Heart left ventricle (tissue), 16 donors: ENCODE measurements at regions not wholly inside any gene's neighbourhood (a gene's known extent, or its start where the extent isn't known, plus 50 kb on each side); places are given as distances from the start of the nearest gene placed in this dataset.

Experiments
- ATAC-seq, 4 donors: fragments of 200-7000 bp; cut with Tn5 transposase; one replicate each; pipeline ENCODE4 v1.9.1; 2020 to 2022; ENCODE audit warnings: moderate library complexity in 4 of 4, mild to moderate bottlenecking in 3 of 4, moderate number of reproducible peaks in 1 of 4
- DNase-seq, 5 donors: peaks; one replicate each; pipeline ENCODE4 v3.0.0-alpha.2; 2020
- H3K27ac ChIP-seq, 12 donors: fragments of 200-600 bp; sonication (generic) in 4 of 12; one replicate each; pipeline versions ENCODE4 v1.5.0 to v1.8.0; 2016 to 2022; ENCODE audit warnings: mild to moderate bottlenecking in 2 of 12
- H3K27me3 ChIP-seq, 9 donors: fragments of 200-600 bp; sonication (generic) in 2 of 9; one replicate each; pipeline versions ENCODE4 v1.5.1 to v1.8.0; 2016 to 2022; ENCODE audit warnings: mild to moderate bottlenecking in 3 of 9
- H3K36me3 ChIP-seq, 9 donors: fragments of 200-600 bp; sonication (generic) in 2 of 9; one replicate each; pipeline versions ENCODE4 v1.5.0 to v1.8.0; 2018 to 2022; ENCODE audit warnings: mild to moderate bottlenecking in 2 of 9
- H3K4me1 ChIP-seq, 12 donors: fragments of 200-600 bp; sonication (generic) in 4 of 12; one replicate each; pipeline versions ENCODE4 v1.5.0 to v1.8.0; 2016 to 2022; ENCODE audit warnings: mild to moderate bottlenecking in 3 of 12
- H3K4me3 ChIP-seq, 12 donors: fragments of 200-600 bp; sonication (generic) in 4 of 12; one replicate each; pipeline versions ENCODE4 v1.5.0 to v1.8.0; 2017 to 2022; ENCODE audit warnings: mild to moderate bottlenecking in 9 of 12, moderate library complexity in 4 of 12
- H3K9me3 ChIP-seq, 12 donors: fragments of 200-600 bp; sonication (generic) in 4 of 12; one replicate each; pipeline versions ENCODE4 v1.5.0 to v1.8.0; 2016 to 2022; ENCODE audit warnings: mild to moderate bottlenecking in 1 of 12
- CTCF ChIP-seq, 12 donors: fragments of 200-600 bp; sonication (generic) in 4 of 12; IDR thresholded peaks; one replicate each; pipeline versions ENCODE4 v1.5.0 to v1.8.0; 2018 to 2022; ENCODE audit warnings: antibody characterized with exemption in 12 of 12, mild to moderate bottlenecking in 5 of 12
- POLR2A ChIP-seq, 2 donors: fragments of 450-650 bp; IDR thresholded peaks; one replicate each; pipeline ENCODE4 v1.6.1; 2017; ENCODE audit warnings: antibody characterized with exemption in 2 of 2, mild to moderate bottlenecking in 2 of 2, moderate library complexity in 2 of 2
- WGBS, 4 donors: extraction: QIAGEN DNeasy Blood & Tissue Kit in 2 of 4; methylation state at CpG; one replicate each; pipeline versions ENCODE4 v1.1.5 to v1.1.7; 2013 to 2018; 5-methylcytosine and 5-hydroxymethylcytosine counted together
- intact Hi-C, 10 donors: fragments of 100-400 bp; cut with DNase I; formaldehyde crosslinking; loops; one replicate each; pipeline versions ENCODE4 v1.11.1 to v1.14.2; 2022
- donor health status: ischemic (EF 13 %, LVEDD 7.1; RV severe dilation, severe dysfunction).
- donor health status: healthy with polysubstance abuse.
- donor health status: DM: no; HTN: yes; CAD: no.
- donor health status: DM: no; HTN: no; CAD: no.
- donor health status: ischemic (EF 25% LVEDD 6.9; RV normal size, moderate dysfunction).
- donor health status: ischemic (EF 25% LVEDD 5.7; RV mildly dilated, moderate dysfunction).
- donor health status: healthy.
- donor health status: DM: yes; HTN: yes; CAD: no.
- donor health status: ischemic (EF 35%, LVEDD 5.7; RV mildly dilated, moderate dysfunction).
- donor health status: nonischemic (EF 11% LVEDD 7.7; RV severe dilation, severe dysfunction).
- donor health status: DM: yes; HTN: yes; CAD: no.
- donor health status: PGD.
- donor health status: ischemic (EF 29% LVEDD 5.4; RV normal size, mild dysfunction).
- donor health status: nonischemic (EF 23%, LVEDD 6.1; RV moderate dilation, normal function).

- no peaks in the 10 kb centered on the region for H3K36me3 ChIP-seq
- ATAC-seq (no peak), DNase-seq (no peak)
- WGBS, 4 donors: 58 to 92% (median 81%) methylated on average over 6 of the region's 6 CpGs
- TF ChIP-seq CTCF (IDR thresholded peaks at IDR 0.05) (no peak), POLR2A (IDR thresholded peaks at IDR 0.05) (no peak)
- intact Hi-C loops: no loop called here
- H3K9me3 ChIP-seq: no peaks in the 10 kb centered on the region
- peaks cover 0 to 28% (median 9%) of the 10 kb centered on the region in 12 donors for H3K4me1 ChIP-seq
- no peak overlapping the region for H3K27ac ChIP-seq
- no peak overlapping the region for H3K4me3 ChIP-seq
- peaks cover 0 to 7% (median 0%) of the 10 kb centered on the region in 9 donors for H3K27me3 ChIP-seq
Measured at GRCh38 chr13:109695402-109696190, 90.8 kb downstream of the IRS2 start.

- H3K27ac ChIP-seq: no peak overlapping the region
- 94 to 100% (median 96%) methylated on average over 4 of the region's 4 CpGs for WGBS, 4 donors
- H3K4me1 ChIP-seq: peaks cover 0 to 22% (median 6%) of the 10 kb centered on the region in 12 donors
- intact Hi-C loops: no loop called here
- no peak overlapping the region for H3K4me3 ChIP-seq
- no peak for TF ChIP-seq CTCF (IDR thresholded peaks at IDR 0.05)
- TF ChIP-seq POLR2A (IDR thresholded peaks at IDR 0.05): no peak
- no peaks in the 10 kb centered on the region for H3K9me3 ChIP-seq
- ATAC-seq (no peak), DNase-seq (no peak)
- peaks cover 0 to 11% (median 0%) of the 10 kb centered on the region in 9 donors for H3K27me3 ChIP-seq
- no peaks in the 10 kb centered on the region for H3K36me3 ChIP-seq
Measured at GRCh38 chr13:109694972-109695371, 91.4 kb downstream of the IRS2 start.

GRCh38 chr13:109693213-109693612, 93.2 kb downstream of the IRS2 start:
- TF ChIP-seq POLR2A (IDR thresholded peaks at IDR 0.05) (no peak), CTCF (IDR thresholded peaks at IDR 0.05) (no peak)
- peaks cover 0 to 4% (median 0%) of the 10 kb centered on the region in 12 donors for H3K4me1 ChIP-seq
- no peak for ATAC-seq
- no peak for DNase-seq
- no peaks in the 10 kb centered on the region for H3K9me3 ChIP-seq
- no peak overlapping the region for H3K27ac ChIP-seq
- peaks cover 0 to 11% (median 0%) of the 10 kb centered on the region in 9 donors for H3K27me3 ChIP-seq
- no peak overlapping the region for H3K4me3 ChIP-seq
- WGBS, 4 donors: 81 to 89% (median 87%) methylated on average over 4 of the region's 4 CpGs
- no peaks in the 10 kb centered on the region for H3K36me3 ChIP-seq
- intact Hi-C loops: no loop called here

- no peak overlapping the region for H3K4me3 ChIP-seq
- TF ChIP-seq POLR2A (IDR thresholded peaks at IDR 0.05) (no peak), CTCF (IDR thresholded peaks at IDR 0.05) (no peak)
- DNase-seq: no peak
Measured at GRCh38 chr13:109691689-109692088, 94.7 kb downstream of the IRS2 start.

More at GRCh38 chr13:109691689-109692088, 94.7 kb downstream of the IRS2 start:
- no peaks in the 10 kb centered on the region for H3K4me1 ChIP-seq
- no peak for ATAC-seq
- H3K36me3 ChIP-seq: no peaks in the 10 kb centered on the region
- WGBS, 4 donors: 51 to 68% (median 58%) methylated on average over 1 of the region's 1 CpG
- peaks cover 0 to 11% (median 0%) of the 10 kb centered on the region in 9 donors for H3K27me3 ChIP-seq
- no peak overlapping the region for H3K27ac ChIP-seq
- H3K9me3 ChIP-seq: no peaks in the 10 kb centered on the region
- intact Hi-C loops: no loop called here
